GM21529 (cell line): ENCODE measurements at regions not wholly inside any gene's neighbourhood (a gene's known extent, or its start where the extent isn't known, plus 50 kb on each side); places are given as distances from the start of the nearest gene placed in this dataset.
"Not testable (repeated sequence)": the region's sequence is repeated elsewhere in the genome, so short reads cannot be mapped to it uniquely, and the experiment has no call there.

Source experiments
- ATAC-seq: cut with Tn5 transposase; IDR thresholded peaks from one replicate; pipeline ENCODE4 v1.9.1; 2021; ENCODE audit not compliant: unreplicated experiment

- ATAC-seq = no peak
These were observed 601.4 kb upstream of the ACTRT1 start for GRCh38 chrX:128653524-128654060.

DNA sequence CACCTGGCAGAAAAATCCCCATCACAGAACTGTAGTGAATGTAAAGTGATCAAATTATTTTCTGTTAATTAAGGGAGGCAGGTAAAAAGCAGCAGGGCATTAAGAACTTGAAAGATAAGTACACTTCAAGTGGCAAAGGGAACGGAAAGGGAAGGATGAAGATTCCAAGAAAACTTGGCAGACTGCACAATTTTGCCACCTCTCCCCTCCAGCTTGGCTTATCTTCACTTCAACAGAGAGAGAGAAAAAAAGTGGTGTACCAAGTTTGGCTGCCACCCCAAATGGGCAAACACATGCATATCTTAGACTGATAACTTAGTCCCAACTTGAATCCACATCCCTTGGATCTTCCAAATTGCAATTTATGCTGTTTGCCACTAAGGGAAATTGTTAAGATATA, 598.1 kb upstream of the ACTRT1 start:
- ATAC-seq = no peak

DNA sequence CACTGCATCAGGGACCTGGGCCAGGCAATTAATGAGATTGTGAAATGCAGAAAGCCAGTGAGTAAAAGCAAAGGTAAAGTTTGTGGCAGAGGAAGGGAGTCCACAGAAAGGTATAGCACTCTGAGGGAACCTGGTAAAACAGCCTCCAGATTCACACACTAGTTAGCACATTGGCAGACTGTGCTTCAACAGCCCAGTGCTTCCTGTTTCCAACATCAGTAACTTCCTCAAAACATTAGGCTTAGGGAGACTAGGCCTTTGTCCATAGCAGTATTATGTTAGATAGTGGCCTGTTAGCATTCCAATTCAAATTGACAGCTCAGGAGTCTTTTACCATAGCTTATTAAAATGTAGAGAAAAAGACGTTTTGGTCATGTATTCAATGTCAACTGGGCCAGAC, 582.6 kb upstream of the ACTRT1 start:
- no peak for ATAC-seq

- no peak for ATAC-seq
These were observed 571.2 kb upstream of the ACTRT1 start for GRCh38 chrX:128623361-128623760.

- ATAC-seq = no peak
These were observed 570.1 kb upstream of the ACTRT1 start for GRCh38 chrX:128622296-128622695.

DNA sequence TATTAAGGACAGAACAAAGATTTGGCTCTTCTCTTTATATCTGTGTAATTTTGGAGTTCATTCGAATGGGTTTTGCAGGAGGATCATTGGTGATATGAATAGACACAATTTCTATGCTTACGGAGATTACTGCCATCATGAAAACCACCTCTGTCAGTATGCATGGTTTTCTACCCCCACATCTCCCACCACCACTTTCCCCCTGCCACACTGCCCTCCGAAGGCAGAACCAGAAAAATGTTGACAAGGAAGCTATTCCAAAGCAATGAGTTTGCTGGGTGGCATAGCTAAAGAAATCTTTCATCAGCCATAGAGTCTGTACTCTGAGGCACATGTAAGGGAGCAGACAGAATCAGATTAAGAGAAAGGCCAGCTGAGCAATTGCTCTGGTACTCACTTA, 567.3 kb upstream of the ACTRT1 start:
- ATAC-seq = no peak

DNA sequence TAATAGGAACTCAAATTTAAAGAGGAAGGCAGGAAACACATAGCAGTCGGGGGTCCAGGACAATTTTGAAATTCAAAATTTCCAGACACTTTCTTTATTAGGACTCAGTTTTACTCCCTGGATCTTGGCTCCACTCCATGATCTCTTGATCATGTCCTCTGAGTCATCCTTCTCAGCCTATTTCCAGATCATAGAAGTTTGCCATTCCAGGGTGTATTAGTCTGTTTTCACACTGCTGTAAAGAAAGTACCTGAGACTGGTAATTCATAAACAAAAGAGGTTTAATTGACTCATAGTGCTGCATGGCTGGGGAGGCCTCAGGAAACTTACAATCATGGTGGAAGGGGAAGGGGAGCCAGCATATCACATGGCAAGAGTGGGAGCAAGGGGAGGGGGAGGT, 564.7 kb upstream of the ACTRT1 start:
- no peak for ATAC-seq

- not testable (repeated sequence) for ATAC-seq
These were observed 554.6 kb upstream of the ACTRT1 start for GRCh38 chrX:128606817-128607216.

DNA sequence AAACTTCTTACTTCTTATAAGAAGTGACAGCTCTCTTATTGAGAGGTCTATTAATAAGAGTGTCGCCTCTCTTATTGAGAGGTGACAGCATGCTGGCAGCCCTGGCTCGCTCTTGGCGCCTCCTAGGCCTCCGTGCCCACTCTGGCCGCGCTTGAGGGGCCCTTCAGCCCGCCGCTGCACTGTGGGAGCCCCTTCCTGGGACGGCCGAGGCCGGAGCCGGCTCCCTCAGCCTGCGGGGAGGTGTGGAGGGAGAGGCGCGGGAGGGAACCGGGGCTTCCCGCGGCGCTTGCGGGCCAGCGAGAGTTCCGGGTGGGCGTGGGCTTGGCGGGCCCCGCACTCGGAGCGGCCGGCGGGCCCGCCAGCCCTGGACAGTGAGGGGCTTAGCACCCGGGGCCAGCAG, 554.2 kb upstream of the ACTRT1 start:
- not testable (repeated sequence) for ATAC-seq

DNA sequence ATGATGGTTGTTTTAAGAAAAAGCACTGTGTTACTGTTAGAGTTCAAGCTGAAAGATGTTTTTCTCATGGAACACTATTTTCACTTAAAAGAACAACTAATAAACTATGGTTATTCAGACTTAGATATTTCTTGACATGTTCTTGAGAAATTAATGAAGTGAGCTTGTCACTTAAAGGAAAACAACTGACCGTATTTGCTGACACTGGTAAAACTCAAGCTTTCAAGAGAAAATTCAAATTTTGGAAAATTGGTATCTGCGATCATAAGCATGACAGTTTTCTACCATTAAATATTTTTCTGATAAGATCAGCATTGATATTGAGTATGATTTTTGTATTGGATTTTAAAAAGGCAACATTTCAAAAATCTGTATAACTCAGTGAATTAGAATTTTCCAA, 549.5 kb upstream of the ACTRT1 start:
- no peak for ATAC-seq

- no peak for ATAC-seq
These were observed 547.4 kb upstream of the ACTRT1 start for GRCh38 chrX:128599632-128600031.

- no peak for ATAC-seq
These were observed 529.8 kb upstream of the ACTRT1 start for GRCh38 chrX:128582036-128582435.

DNA sequence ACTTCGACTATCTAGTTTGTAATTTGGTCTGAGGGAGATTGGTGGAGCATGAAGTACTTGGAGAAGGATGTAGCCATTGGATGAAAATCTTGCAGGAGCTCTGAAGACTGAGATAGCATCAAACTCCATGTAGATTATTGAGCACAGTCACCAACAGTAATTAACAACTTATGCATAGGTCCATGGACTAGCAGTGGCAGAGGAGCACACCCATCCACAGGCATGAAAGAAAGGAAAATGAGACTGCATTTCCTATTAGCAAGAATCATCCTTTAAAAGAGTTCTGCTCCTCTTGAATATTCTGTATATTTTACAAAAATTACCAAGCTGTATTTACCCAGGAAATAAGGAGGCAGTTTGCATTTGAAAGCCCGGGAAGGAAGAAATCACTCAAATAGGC, 529.4 kb upstream of the ACTRT1 start:
- no peak for ATAC-seq

DNA sequence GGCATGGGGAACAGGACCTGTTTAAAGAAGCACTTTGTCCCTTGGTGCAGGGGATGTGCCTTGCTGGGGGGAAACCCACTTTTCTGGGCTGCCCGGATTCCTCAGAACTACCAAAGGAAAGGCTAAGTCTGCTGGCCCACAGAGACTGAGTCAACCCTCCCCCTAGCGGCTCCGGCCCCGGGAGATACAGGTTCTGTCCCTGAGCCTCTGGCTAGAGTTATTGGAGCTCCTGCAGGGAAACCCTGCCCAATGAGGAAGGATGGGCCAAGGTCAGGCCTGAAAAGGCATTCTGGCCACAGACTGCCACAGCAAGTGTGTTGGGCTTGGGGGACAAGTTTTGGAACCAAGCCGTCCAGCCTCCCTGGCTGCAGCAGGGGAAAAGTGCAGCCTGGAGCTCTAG, 490.9 kb upstream of the ACTRT1 start:
- ATAC-seq = no peak

- ATAC-seq = peak; percentile 78
These were observed 466.3 kb upstream of the ACTRT1 start for GRCh38 chrX:128518508-128518907.

GRCh38 chrX:128517691-128518090, 465.5 kb upstream of the ACTRT1 start:
- no peak for ATAC-seq

GRCh38 chrX:128504496-128504895, 452.3 kb upstream of the ACTRT1 start:
- ATAC-seq = no peak

GRCh38 chrX:128464116-128464515, 411.9 kb upstream of the ACTRT1 start:
- ATAC-seq = no peak

DNA sequence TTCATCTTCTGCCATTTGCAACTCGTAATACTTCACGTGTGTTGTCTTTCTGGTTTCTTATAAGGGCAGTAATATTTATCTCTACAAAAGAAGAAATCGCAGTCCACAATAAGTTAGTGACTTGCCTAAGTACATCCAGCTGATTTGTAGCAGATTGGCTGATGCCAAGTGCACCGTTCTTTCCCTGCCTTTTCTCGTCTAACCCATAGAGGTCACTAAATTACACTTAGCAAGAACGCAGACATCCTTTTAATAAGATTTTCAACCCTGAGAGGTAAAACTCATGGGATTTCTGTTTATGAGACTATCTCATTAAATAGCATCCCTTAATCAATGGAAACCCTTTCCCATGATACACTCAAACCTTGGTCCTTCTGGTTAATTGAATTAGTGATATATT, 408.6 kb upstream of the ACTRT1 start:
- ATAC-seq = no peak

DNA sequence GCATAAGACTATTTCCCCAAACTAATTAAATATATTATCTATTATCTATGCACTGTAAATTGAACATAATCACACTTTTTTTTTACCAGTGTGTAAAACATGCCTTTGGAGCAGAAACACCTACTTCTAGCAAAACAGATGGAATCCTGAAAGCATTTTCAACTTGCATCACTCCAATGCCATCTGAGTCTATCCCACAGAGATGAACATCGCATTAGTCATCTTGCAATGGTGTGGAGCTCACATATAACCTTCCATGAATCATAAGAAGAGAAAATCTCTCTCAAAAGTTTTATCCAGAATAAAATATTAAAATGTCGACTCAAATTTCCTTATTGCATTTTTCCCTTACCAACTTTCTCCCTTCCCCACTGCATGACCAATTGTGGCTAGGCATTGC, 406.7 kb upstream of the ACTRT1 start:
- no peak for ATAC-seq

GRCh38 chrX:128457674-128458073, 405.5 kb upstream of the ACTRT1 start:
- ATAC-seq = no peak

DNA sequence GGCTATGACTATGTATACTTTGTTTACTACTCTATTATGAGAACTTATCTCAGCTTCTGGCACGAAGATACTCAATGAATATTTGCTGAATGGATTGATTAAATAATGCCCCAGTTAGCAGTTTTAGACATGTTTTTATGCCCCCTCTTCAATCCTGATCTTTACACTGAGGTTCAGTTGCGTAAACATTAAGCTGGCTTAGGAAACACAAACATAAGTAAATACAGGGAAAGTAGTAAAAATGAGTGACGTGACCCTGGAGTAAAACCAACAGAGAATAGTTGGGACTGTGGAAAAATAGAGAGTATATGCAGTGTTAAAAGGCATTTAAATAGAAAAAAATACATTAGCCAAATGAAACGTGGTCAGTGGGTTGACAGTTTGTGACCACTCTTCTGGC, 387.0 kb upstream of the ACTRT1 start:
- ATAC-seq = no peak

- ATAC-seq = no peak
These were observed 385.9 kb upstream of the ACTRT1 start for GRCh38 chrX:128438082-128438481.
